Activated CD4-positive, alpha-beta T cell treated with anti-CD3 and anti-CD28 coated beads, Interleukin-2, Interleukin-4, amounts not matched to agents 100 ng/mL and 50 ng/mL, durations not matched to agents 16 hours and 8 hours (primary cell): ENCODE measurements at regions not wholly inside any gene's neighbourhood (a gene's known extent, or its start where the extent isn't known, plus 50 kb on each side); places are given as distances from the start of the nearest gene placed in this dataset.

ENCODE experiments used
- DNase-seq: peaks from one replicate; pipeline ENCODE4 v3.0.0-alpha.2; 2020; ENCODE audit warnings: low spot score

DNA sequence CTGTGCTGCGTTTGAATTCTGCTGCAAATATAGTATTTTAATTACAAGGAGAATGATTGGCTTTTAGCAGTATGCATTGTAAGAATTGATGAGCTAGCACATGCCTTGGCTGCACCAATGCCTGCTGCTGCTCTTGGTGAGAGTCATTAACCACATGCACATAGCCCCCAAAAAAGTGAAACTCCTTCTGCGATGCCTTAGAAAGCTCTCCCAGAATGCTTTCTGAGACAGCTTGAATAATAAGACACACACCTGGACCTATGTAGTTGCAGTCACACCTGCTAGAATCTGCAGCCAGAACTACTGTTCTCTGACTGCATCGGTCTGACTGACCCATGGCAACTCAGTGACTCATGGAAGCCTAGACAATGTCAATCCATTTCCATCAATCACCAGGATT, 170.1 kb upstream of the DDX18 start:
- no peak for DNase-seq

- DNase-seq = no peak
Observed at GRCh38 chr2:117645458-117645857, 169.0 kb upstream of the DDX18 start.

DNA sequence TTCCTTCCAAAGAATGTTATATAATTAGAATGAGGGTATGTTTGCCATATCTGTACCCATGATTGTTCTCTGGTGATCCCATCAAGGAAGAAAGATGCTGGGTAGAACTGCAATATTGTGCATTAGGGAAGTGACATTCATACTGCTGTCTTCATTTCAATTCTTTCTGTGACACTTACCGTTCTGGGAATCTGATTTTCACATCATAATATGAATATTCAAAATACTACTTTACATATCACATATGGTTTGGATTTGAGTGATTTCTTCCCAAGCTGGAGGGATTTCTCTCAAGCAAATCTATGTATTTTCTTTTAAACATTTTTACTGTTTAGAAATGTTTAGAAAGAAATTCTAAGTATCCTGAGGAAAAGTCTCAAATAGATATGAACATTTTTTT, 168.4 kb upstream of the DDX18 start:
- DNase-seq = no peak

DNA sequence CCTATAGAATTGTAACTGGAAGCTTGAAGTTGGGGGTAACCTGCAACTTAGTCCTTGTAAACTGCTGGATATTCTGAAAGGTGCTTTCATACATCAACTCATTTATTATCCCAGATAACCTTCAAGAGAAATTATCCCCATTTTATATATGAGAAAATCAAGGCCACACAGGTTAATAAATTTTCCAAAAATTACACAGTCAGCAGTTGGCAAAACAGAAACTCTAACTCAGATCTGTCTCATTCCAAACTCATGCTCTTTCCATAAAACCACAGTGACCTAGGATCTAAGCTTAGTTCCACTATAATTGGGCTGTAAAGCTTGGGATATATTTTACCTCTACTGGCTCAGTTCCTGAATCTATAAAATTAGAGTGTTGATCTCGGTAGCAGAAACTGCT, 167.6 kb upstream of the DDX18 start:
- DNase-seq = no peak

- DNase-seq = no peak
Observed at GRCh38 chr2:117656546-117656945, 157.9 kb upstream of the DDX18 start.

GRCh38 chr2:117661619-117662018, 152.9 kb upstream of the DDX18 start:
- no peak for DNase-seq

DNA sequence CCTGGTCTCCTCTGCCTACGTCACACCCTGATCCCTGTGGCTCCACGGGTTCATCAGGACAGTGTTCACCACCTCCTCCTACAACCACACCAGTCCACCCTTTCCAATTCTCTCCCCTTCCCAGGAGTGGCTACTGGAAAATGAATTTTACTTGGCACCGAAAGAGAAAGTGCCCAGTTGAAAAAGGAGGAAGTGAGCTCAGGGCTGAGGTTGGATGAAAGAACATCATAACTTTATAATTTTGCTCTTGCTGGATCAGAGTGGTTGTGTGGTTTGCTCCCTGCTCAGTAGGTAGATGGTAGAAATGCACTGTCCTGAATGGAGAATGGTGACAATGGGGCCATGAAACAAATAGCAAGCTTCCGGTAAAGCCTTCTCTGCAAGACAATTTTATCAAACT, 140.3 kb upstream of the DDX18 start:
- DNase-seq = no peak

- no peak for DNase-seq
Observed at GRCh38 chr2:117679952-117680351, 134.5 kb upstream of the DDX18 start.

DNA sequence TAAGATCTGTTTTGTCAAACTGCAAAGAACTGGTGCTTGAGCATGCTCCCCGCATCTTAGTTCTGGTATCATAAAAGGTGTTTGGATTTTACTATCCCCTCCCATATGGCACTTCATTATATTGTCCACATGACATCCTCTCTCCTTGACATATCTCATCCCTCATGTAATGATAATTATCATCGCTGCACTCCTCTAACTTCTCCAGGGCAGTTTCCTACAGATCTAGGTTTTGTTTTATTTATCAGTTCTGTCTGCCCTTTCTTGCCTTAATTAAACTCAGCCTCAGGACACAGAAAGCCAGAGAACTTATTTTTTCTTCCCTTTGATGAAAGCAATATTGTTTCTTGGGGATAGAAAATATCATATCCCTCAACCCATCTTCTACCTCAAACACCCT, 129.6 kb upstream of the DDX18 start:
- DNase-seq = no peak

DNA sequence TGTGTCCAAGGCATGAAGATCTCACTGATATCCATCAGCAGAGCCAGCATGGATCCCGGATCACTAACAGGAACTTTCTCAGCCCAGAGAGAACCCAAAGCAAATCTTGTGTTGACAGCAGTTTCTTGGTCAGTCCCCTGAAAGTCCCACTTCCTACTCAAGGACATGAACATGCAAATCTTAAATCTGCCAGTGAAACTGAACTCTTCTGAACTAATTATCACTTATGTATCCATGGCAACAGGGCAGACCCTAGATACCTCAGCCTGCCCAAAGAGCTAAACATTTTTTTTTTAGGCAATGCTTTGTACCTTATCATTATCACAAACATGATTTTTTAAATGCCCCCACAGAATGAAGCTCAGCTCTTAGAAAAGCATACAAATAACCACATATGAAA, 127.8 kb upstream of the DDX18 start:
- DNase-seq = no peak

DNA sequence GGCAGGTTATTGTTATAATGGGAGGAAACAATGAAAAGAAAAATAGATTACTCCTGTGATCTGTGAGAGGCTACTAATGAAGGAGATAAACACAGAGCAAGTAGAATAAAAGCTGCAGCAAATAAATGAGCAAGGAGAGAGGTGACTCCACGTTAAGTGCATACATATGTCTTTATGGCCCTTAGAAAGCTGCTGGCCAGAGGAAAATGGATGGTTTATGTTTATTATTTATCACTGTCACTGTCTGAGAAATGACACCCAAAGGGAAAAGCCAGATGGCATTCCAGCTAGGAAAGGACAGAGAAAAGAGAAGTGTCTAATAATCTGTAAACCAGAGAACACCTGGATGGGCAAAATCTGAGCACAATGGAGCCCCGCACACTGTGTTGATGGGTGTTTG, 122.9 kb upstream of the DDX18 start:
- DNase-seq = no peak

DNA sequence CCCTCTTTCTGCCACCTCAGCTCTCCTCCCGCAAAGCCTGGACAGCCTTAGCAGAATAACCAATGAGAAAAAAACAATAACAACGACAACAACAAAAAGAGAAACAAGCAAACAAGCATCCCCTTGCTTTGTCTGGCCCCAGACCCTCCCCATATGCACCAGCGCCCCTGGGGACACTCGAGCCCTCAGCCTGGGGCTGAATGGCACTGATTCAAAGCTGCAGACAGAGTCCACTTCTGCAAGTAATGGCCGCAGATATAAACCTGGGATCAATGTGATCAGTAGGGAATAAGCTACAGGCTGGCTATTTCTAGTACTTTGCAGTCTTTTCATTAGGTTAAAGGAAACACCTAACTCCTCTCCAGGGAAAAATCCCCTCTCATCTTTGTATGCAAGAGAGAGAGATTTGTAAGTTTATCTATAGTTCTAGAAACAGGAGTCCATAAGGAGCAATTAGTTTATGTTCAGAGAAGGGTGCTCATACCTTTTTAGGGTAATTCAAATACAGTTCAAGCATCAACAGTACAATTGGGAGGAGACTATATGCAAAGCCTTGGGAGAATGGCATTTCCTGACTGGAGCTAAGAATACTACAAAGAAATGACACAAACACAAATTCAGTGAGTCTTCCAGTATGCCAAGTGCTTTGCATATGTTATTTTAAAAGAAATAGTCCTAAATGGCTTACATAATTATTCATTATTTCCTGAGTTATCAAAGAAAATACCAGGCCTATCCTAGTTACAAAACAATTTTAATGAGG, 122.3 kb upstream of the DDX18 start:
- no peak for DNase-seq

GRCh38 chr2:117693154-117693553, 121.3 kb upstream of the DDX18 start:
- DNase-seq = no peak

DNA sequence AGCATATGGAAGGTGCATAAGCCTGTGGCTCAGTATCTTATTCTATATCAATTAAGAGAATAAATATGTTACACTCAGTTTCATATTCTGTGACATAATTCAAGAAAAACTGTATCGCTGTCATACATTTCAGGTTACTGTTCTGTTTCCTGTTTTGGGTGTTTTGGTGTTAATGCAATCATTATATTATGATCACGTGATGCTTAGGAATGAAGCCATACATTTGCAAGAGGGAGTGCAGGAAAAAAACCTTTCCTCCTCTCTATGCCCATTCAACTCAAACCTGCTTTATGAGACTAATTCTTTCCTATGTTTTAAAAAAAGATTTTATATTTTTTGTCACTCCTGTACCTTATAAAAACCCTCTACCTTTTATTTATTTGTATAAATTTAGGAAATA, 120.8 kb upstream of the DDX18 start:
- no peak for DNase-seq

DNA sequence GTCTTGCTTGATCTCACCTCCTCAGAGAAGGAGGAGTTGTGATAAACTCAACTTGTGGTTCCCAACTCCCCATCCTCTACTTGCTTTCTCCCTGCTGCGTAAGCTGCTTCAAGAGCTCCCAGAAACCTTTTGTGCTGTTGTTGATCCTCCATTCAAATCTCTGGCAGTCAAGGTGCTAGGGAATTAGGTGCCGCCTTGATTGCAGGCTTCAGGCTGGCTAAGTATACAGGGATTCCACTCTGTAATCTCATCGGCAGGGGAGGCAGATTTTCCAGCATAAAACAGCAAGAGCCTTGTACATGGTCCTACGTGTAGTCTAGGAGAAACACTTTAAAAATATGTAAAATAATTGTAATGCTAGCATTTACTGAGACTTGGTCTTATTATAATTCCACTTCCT, 116.2 kb upstream of the DDX18 start:
- DNase-seq = no peak

- DNase-seq = no peak
Observed at GRCh38 chr2:117698819-117699218, 115.7 kb upstream of the DDX18 start.

GRCh38 chr2:117700471-117700870, 114.0 kb upstream of the DDX18 start:
- DNase-seq = no peak

DNA sequence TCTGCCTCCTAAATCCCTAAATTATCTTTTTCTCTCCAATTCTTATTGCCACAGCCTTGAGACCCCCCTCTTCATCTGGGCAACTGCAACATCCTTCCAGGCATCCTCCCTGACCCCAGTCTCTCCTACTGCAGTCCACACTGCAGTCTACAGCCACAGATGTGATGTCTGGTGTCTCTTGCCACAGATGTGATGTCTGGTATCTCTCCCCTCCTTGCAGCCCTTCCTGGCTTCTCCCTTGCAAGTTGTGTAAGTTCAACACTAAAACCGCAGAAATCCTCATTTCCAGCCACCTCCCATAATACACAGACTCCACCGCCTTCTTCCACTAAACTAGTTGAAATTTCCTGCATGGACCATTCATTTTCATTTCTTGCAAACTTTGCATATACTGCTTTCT, 113.1 kb upstream of the DDX18 start:
- no peak for DNase-seq

GRCh38 chr2:117702098-117702497, 112.4 kb upstream of the DDX18 start:
- no peak for DNase-seq

GRCh38 chr2:117703858-117704257, 110.6 kb upstream of the DDX18 start:
- no peak for DNase-seq

DNA sequence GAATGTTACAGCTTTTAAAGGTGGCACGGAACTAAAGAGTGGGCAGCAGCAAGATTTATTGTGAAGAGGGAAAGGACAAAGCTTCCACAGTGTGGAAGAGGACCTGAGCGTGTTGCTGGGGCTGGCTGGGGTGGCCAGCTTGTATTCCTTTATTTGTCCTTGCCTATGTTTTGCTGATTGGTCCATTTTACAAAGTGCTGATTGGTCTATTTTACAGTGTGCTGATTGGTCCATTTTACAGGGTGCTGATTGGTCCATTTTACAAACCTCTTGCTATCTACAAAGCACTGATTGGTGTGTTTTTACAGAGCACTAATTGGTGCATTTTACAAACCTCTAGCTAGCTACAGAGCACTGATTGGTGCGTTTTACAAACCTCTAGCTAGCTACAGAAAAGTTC, 109.7 kb upstream of the DDX18 start:
- DNase-seq = no peak

GRCh38 chr2:117707874-117708273, 106.6 kb upstream of the DDX18 start:
- DNase-seq = no peak

- DNase-seq = no peak
Observed at GRCh38 chr2:117712684-117713083, 101.8 kb upstream of the DDX18 start.

DNA sequence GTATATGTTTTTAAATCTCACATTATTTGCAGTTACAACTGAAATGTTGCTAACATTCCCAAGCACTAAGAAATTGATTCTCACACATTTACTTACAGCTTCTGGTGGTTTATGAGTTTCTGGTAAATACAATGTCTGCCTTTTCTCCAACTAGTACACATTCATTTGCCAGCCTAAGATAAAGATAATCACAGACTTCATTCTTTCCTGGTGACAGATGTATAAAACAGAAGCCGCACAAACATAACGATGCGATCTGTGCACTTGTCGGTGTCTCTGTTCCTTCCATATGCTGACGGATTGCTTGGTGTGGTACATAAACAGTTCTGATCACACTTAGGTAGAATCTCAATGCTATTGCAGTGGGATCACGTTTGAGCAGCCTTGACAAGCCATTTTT, 100.4 kb upstream of the DDX18 start:
- no peak for DNase-seq
